ENCODE measurements at regions not wholly inside any gene's neighbourhood (a gene's known extent, or its start where the extent isn't known, plus 50 kb on each side); places are given as distances from the start of the nearest gene placed in this dataset.

DNA sequence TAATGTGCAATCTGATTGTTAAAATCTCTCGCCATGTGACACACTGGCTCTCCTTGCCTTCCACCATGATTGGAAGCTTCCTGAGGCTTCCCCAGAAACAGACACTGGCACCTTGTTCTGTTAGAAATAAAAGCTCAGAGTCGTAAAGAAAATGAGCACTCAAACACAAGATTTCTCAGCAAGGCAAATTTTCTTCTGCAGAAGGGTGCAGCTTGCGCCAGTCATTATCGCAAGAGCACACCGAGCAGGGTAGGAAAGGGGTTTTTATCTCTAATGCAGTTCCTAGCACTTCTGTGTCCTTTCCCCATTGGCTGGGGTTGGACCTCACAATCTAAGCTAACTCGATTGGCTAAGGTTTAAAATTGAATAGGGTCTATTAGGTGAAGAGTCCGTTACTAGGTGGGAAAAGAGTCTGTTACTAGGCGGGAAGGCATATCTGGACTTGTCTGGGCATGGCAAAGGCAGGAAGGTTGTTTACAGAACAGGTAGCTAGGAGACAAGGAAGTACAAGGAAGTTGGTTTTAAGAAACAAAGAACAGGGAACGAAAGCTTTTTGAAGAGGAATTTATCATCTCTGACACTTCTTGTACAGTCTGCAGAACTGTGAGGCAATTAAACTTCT, 62.6 kb upstream of the BICD1 start (continued):
- TF ChIP-seq, protein P1, sequence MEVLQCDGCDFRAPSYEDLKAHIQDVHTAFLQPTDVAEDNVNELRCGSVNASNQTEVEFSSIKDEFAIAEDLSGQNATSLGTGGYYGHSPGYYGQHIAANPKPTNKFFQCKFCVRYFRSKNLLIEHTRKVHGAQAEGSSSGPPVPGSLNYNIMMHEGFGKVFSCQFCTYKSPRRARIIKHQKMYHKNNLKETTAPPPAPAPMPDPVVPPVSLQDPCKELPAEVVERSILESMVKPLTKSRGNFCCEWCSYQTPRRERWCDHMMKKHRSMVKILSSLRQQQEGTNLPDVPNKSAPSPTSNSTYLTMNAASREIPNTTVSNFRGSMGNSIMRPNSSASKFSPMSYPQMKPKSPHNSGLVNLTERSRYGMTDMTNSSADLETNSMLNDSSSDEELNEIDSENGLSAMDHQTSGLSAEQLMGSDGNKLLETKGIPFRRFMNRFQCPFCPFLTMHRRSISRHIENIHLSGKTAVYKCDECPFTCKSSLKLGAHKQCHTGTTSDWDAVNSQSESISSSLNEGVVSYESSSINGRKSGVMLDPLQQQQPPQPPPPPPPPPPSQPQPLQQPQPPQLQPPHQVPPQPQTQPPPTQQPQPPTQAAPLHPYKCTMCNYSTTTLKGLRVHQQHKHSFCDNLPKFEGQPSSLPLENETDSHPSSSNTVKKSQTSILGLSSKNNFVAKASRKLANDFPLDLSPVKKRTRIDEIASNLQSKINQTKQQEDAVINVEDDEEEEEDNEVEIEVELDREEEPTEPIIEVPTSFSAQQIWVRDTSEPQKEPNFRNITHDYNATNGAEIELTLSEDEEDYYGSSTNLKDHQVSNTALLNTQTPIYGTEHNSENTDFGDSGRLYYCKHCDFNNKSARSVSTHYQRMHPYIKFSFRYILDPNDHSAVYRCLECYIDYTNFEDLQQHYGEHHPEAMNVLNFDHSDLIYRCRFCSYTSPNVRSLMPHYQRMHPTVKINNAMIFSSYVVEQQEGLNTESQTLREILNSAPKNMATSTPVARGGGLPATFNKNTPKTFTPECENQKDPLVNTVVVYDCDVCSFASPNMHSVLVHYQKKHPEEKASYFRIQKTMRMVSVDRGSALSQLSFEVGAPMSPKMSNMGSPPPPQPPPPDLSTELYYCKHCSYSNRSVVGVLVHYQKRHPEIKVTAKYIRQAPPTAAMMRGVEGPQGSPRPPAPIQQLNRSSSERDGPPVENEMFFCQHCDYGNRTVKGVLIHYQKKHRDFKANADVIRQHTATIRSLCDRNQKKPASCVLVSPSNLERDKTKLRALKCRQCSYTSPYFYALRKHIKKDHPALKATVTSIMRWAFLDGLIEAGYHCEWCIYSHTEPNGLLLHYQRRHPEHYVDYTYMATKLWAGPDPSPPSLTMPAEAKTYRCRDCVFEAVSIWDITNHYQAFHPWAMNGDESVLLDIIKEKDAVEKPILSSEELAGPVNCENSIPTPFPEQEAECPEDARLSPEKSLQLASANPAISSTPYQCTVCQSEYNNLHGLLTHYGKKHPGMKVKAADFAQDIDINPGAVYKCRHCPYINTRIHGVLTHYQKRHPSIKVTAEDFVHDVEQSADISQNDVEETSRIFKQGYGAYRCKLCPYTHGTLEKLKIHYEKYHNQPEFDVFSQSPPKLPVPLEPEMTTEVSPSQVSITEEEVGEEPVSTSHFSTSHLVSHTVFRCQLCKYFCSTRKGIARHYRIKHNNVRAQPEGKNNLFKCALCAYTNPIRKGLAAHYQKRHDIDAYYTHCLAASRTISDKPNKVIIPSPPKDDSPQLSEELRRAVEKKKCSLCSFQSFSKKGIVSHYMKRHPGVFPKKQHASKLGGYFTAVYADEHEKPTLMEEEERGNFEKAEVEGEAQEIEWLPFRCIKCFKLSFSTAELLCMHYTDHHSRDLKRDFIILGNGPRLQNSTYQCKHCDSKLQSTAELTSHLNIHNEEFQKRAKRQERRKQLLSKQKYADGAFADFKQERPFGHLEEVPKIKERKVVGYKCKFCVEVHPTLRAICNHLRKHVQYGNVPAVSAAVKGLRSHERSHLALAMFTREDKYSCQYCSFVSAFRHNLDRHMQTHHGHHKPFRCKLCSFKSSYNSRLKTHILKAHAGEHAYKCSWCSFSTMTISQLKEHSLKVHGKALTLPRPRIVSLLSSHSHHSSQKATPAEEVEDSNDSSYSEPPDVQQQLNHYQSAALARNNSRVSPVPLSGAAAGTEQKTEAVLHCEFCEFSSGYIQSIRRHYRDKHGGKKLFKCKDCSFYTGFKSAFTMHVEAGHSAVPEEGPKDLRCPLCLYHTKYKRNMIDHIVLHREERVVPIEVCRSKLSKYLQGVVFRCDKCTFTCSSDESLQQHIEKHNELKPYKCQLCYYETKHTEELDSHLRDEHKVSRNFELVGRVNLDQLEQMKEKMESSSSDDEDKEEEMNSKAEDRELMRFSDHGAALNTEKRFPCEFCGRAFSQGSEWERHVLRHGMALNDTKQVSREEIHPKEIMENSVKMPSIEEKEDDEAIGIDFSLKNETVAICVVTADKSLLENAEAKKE (CRISPR knock-in tag; IDR thresholded peaks at IDR 0.05): no peak

DNA sequence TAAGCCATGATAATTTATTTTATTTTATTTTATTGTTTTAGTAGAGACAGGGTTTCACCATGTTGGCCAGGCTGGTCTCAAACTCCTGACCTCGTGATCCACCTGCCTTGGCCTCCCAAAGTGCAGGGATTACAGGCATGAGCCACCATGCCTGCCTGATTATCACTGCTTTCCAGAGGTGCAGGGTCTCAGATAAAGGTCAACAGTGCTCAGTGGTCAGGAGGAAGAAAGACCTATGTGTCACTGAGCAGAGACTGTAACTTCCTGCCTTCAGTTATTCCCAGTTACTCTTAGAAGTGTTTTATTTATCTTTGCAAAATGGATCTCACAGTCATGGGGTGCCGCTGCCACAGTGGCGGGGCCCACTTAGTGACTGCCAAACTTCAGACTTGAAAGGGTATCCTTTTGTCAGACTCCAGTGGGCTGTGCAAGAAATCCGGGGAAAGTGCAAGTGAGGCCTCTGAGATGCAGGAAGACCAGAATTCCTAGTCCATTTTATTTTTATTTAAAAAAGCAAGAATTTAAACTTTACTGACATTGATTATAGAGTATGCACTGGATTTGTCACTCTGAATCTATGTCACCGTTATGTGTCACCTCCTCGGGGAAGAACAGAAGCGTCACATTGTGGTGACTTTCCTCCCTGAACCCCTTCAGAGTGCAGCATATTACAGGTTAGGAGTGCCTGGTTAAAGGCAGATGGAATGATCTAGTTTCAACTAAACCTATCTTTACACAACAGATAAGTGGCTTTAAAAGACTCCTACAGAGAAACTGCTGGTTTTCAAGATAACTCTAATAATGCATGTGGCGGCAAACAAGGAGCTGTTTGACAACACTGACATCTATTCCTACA, 59.1 kb upstream of the BICD1 start:
- H3K27me3 ChIP-seq (ENCODE audit: insufficient read depth): no peaks in the 10 kb centered on the region
- ATAC-seq: no peak
- no peak overlapping the region for H3K27ac Mint-ChIP-seq
- no peak overlapping the region for H3K4me3 ChIP-seq
- no peak overlapping the region for H3K4me2 ChIP-seq
- no peaks in the 10 kb centered on the region; the same call in 2 of the 3 replicates for H3K4me1 Mint-ChIP-seq
- H3K79me2 ChIP-seq (replicated peaks; ENCODE audit: insufficient read depth): no peaks in the 10 kb centered on the region
- H3K27ac ChIP-seq (ENCODE audit: low read depth): no peak overlapping the region
- peak overlapping the region; percentile 38 for H2AFZ ChIP-seq
- no peak for DNase-seq (ENCODE audit: low spot score)
- H4K20me1 ChIP-seq (replicated peaks; ENCODE audit: insufficient read depth): no peaks in the 10 kb centered on the region
- no peaks in the 10 kb centered on the region for H3K9me2 ChIP-seq (ENCODE audit: insufficient read depth)
- peaks cover 53% of the 10 kb centered on the region for H3K9me3 Mint-ChIP-seq
- H3K36me3 Mint-ChIP-seq (ENCODE audit: low read depth): peaks cover 42% of the 10 kb centered on the region
- H3F3A ChIP-seq (replicated peaks; ENCODE audit: low read depth): 0 out of 2 replicates have a peak, but pooled peaks cover 2% of the 10 kb centered on the region
- H3K27me3 Mint-ChIP-seq (ENCODE audit: insufficient read depth, low read depth, poor library complexity): peaks cover 2% of the 10 kb centered on the region
- no peak overlapping the region for H3K4me3 Mint-ChIP-seq
- peaks cover 22% of the 10 kb centered on the region for H3K36me3 ChIP-seq (ENCODE audit: insufficient read depth)
- no peaks in the 10 kb centered on the region for H3K4me1 ChIP-seq (ENCODE audit: insufficient read depth)
- no peak for TF ChIP-seq STAT1 (IDR thresholded peaks at IDR 0.05; ENCODE audit: unreplicated experiment)
- TF ChIP-seq, protein P2, sequence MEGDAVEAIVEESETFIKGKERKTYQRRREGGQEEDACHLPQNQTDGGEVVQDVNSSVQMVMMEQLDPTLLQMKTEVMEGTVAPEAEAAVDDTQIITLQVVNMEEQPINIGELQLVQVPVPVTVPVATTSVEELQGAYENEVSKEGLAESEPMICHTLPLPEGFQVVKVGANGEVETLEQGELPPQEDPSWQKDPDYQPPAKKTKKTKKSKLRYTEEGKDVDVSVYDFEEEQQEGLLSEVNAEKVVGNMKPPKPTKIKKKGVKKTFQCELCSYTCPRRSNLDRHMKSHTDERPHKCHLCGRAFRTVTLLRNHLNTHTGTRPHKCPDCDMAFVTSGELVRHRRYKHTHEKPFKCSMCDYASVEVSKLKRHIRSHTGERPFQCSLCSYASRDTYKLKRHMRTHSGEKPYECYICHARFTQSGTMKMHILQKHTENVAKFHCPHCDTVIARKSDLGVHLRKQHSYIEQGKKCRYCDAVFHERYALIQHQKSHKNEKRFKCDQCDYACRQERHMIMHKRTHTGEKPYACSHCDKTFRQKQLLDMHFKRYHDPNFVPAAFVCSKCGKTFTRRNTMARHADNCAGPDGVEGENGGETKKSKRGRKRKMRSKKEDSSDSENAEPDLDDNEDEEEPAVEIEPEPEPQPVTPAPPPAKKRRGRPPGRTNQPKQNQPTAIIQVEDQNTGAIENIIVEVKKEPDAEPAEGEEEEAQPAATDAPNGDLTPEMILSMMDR (conservative IDR thresholded peaks at IDR 0.05; ENCODE audit: low read depth in 2 of 2): no peak
- TF ChIP-seq, protein P3, sequence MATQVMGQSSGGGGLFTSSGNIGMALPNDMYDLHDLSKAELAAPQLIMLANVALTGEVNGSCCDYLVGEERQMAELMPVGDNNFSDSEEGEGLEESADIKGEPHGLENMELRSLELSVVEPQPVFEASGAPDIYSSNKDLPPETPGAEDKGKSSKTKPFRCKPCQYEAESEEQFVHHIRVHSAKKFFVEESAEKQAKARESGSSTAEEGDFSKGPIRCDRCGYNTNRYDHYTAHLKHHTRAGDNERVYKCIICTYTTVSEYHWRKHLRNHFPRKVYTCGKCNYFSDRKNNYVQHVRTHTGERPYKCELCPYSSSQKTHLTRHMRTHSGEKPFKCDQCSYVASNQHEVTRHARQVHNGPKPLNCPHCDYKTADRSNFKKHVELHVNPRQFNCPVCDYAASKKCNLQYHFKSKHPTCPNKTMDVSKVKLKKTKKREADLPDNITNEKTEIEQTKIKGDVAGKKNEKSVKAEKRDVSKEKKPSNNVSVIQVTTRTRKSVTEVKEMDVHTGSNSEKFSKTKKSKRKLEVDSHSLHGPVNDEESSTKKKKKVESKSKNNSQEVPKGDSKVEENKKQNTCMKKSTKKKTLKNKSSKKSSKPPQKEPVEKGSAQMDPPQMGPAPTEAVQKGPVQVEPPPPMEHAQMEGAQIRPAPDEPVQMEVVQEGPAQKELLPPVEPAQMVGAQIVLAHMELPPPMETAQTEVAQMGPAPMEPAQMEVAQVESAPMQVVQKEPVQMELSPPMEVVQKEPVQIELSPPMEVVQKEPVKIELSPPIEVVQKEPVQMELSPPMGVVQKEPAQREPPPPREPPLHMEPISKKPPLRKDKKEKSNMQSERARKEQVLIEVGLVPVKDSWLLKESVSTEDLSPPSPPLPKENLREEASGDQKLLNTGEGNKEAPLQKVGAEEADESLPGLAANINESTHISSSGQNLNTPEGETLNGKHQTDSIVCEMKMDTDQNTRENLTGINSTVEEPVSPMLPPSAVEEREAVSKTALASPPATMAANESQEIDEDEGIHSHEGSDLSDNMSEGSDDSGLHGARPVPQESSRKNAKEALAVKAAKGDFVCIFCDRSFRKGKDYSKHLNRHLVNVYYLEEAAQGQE (IDR thresholded peaks at IDR 0.05; ENCODE audit: unreplicated experiment): no peak
- TF ChIP-seq EZH2phosphoT487 (IDR thresholded peaks at IDR 0.05; ENCODE audit: unreplicated experiment): no peak
- no peak for TF ChIP-seq ZNF114 (CRISPR knock-in tag; IDR thresholded peaks at IDR 0.05)
- no peak for TF ChIP-seq CREB1 (CRISPR knock-in tag; IDR thresholded peaks at IDR 0.05; ENCODE audit: low read depth)
- TF ChIP-seq, protein P4, sequence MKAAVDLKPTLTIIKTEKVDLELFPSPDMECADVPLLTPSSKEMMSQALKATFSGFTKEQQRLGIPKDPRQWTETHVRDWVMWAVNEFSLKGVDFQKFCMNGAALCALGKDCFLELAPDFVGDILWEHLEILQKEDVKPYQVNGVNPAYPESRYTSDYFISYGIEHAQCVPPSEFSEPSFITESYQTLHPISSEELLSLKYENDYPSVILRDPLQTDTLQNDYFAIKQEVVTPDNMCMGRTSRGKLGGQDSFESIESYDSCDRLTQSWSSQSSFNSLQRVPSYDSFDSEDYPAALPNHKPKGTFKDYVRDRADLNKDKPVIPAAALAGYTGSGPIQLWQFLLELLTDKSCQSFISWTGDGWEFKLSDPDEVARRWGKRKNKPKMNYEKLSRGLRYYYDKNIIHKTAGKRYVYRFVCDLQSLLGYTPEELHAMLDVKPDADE (IDR thresholded peaks at IDR 0.05): no peak
